Neural cell (in vitro differentiated cells): ENCODE measurements at regions not wholly inside any gene's neighbourhood (a gene's known extent, or its start where the extent isn't known, plus 50 kb on each side); places are given as distances from the start of the nearest gene placed in this dataset.

Experiments used
- H2AFZ ChIP-seq: fragments of 200-600, 300-800 bp; sonication (generic), shearing (Covaris generic); 2 replicates; pipeline ENCODE4 v1.6.0; 2014; ENCODE audit warnings: low read depth, mild to moderate bottlenecking, antibody characterized with exemption, low read length, moderate library complexity
- H3F3A ChIP-seq: fragments of 200-600 bp; shearing (Covaris generic); 2 replicates; pipeline ENCODE4 v1.6.1; 2016; ENCODE audit warnings: mild to moderate bottlenecking, moderate library complexity, mixed read lengths, antibody characterized with exemption, low read length; ENCODE audit not compliant: insufficient read depth, poor library complexity, severe bottlenecking
- H3K27ac ChIP-seq: fragments of 200-600, 300-800 bp; sonication (generic), shearing (Covaris generic); 2 replicates; pipeline ENCODE4 v1.5.1; 2014; ENCODE audit warnings: mild to moderate bottlenecking, low read length, moderate library complexity
- H3K27me3 ChIP-seq: fragments of 300-800, 200-600 bp; sonication (generic), shearing (Covaris generic); 2 replicates; pipeline ENCODE4 v1.6.0; 2014; ENCODE audit warnings: mild to moderate bottlenecking, low read depth, low read length, moderate library complexity; ENCODE audit not compliant: insufficient read depth
- H3K36me3 ChIP-seq: fragments of 300-800, 200-600 bp; sonication (generic), shearing (Covaris generic); 2 replicates; pipeline ENCODE4 v1.5.1; 2014; ENCODE audit warnings: mild to moderate bottlenecking, antibody characterized with exemption, low read length, moderate library complexity; ENCODE audit not compliant: insufficient read depth
- H3K4me2 ChIP-seq: fragments of 300-800, 200-600 bp; sonication (generic), shearing (Covaris generic); 2 replicates; pipeline ENCODE4 v1.6.0; 2014; ENCODE audit warnings: mild to moderate bottlenecking, low read length
- H3K4me3 ChIP-seq: fragments of 300-800, 200-600 bp; sonication (generic), shearing (Covaris generic); 2 replicates; pipeline ENCODE4 v1.5.1; 2014; ENCODE audit warnings: mild to moderate bottlenecking, low read length, moderate library complexity
- H3K79me2 ChIP-seq: fragments of 200-600 bp; shearing (Covaris generic); replicated peaks from 2 replicates; pipeline ENCODE4 v1.6.0; 2014; ENCODE audit warnings: mild to moderate bottlenecking, low read length, moderate library complexity; ENCODE audit not compliant: insufficient read depth
- H3K9ac ChIP-seq: fragments of 300-800, 200-600 bp; sonication (generic), shearing (Covaris generic); 2 replicates; pipeline ENCODE4 v1.6.1; 2016; ENCODE audit warnings: mild to moderate bottlenecking, low read length, mixed read lengths
- H3K9me2 ChIP-seq: fragments of 200-600 bp; shearing (Covaris generic); 2 replicates; pipeline ENCODE4 v1.6.1; 2016; ENCODE audit warnings: mild to moderate bottlenecking, low read length, mixed read lengths; ENCODE audit not compliant: insufficient read depth
- H3K9me3 ChIP-seq: fragments of 200-600, 300-800 bp; sonication (generic), shearing (Covaris generic); 2 replicates; pipeline ENCODE4 v1.6.1; 2016; ENCODE audit warnings: mild to moderate bottlenecking, mixed run types, low read length, moderate library complexity, mixed read lengths
- H4K20me1 ChIP-seq: fragments of 200-600 bp; shearing (Covaris generic); 2 replicates; pipeline ENCODE4 v1.6.1; 2016; ENCODE audit warnings: mild to moderate bottlenecking, mixed run types; ENCODE audit not compliant: insufficient read depth
- CTCF ChIP-seq: fragments of 450-650 bp; IDR thresholded peaks from 2 replicates; pipeline ENCODE4 v1.5.1; 2014; ENCODE audit warnings: antibody characterized with exemption, mild to moderate bottlenecking, moderate library complexity; ENCODE audit not compliant: poor library complexity, severe bottlenecking
- EP300 ChIP-seq: fragments of 450-650 bp; conservative IDR thresholded peaks from 2 replicates; pipeline ENCODE4 v1.6.1; 2014; ENCODE audit warnings: antibody characterized with exemption, mild to moderate bottlenecking, moderate library complexity; ENCODE audit not compliant: poor library complexity, severe bottlenecking
- EZH2 ChIP-seq: fragments of 200-600, 300-800 bp; shearing (Covaris generic), sonication (generic); IDR thresholded peaks from 2 replicates; pipeline ENCODE4 v1.6.1; 2014; ENCODE audit warnings: antibody characterized with exemption, low read length, borderline replicate concordance, mild to moderate bottlenecking; ENCODE audit not compliant: insufficient read depth, poor library complexity, severe bottlenecking
- MXI1 ChIP-seq: fragments of 450-650 bp; conservative IDR thresholded peaks from 2 replicates; pipeline ENCODE4 v1.6.1; 2014; ENCODE audit warnings: antibody characterized with exemption, mild to moderate bottlenecking; ENCODE audit not compliant: poor library complexity, severe bottlenecking
- POLR2AphosphoS5 ChIP-seq: IDR thresholded peaks from 2 replicates; pipeline ENCODE4 v1.6.1; 2012
- RAD21 ChIP-seq: fragments of 450-650 bp; conservative IDR thresholded peaks from 2 replicates; pipeline ENCODE4 v1.6.1; 2014; ENCODE audit warnings: antibody characterized with exemption, mild to moderate bottlenecking, moderate library complexity
- REST ChIP-seq: IDR thresholded peaks from 2 replicates; pipeline ENCODE4 v1.6.1; 2012; ENCODE audit warnings: borderline replicate concordance
- SMC3 ChIP-seq: fragments of 450-650 bp; conservative IDR thresholded peaks from 2 replicates; pipeline ENCODE4 v1.6.1; 2014; ENCODE audit warnings: antibody characterized with exemption, mild to moderate bottlenecking, moderate library complexity; ENCODE audit not compliant: poor library complexity
- TAF1 ChIP-seq: IDR thresholded peaks from 2 replicates; pipeline ENCODE4 v1.6.1; 2012; ENCODE audit warnings: low read depth

- no peaks in the 10 kb centered on the region for H3K79me2 ChIP-seq
- no peak overlapping the region for H3K27ac ChIP-seq
- H3K4me2 ChIP-seq: no peak overlapping the region
Measured at GRCh38 chr7:18177129-18177814, 149.6 kb upstream of the PRPS1L1 start.

More at GRCh38 chr7:18177129-18177814, 149.6 kb upstream of the PRPS1L1 start:
- Histone ChIP-seq H3K4me3 (no peak overlapping the region), H2AFZ (no peak overlapping the region), H3K9me3 (no peaks in the 10 kb centered on the region), H3K9ac (no peak overlapping the region), H4K20me1 (no peaks in the 10 kb centered on the region), H3K9me2 (no peaks in the 10 kb centered on the region), H3K27me3 (no peaks in the 10 kb centered on the region), H3K36me3 (no peaks in the 10 kb centered on the region), H3F3A (no peaks in the 10 kb centered on the region)
- TF ChIP-seq SMC3 (no peak), REST (no peak), EZH2 (no peak), POLR2AphosphoS5 (no peak), RAD21 (no peak), CTCF (no peak), TAF1 (no peak), MXI1 (no peak), EP300 (no peak)
